GM12878 (cell line): ENCODE measurements at regions not wholly inside any gene's neighbourhood (a gene's known extent, or its start where the extent isn't known, plus 50 kb on each side); places are given as distances from the start of the nearest gene placed in this dataset.

ENCODE experiments used
- ATAC-seq: fragments of 200-7000 bp; cut with Tn5 transposase; 3 replicates; pipeline ENCODE4 v1.9.1; 2020; ENCODE audit warnings: mild to moderate bottlenecking, moderate library complexity
- BruUV-seq: library from RNA; stranded (reverse); fragments of 400-500 nt; replicated peaks from 2 replicates; lab custom pipeline; 2021; lab: Mats Ljungman, UMichigan
- CTCF ChIA-PET: fragments of 300-600 bp; sonication (Branson Sonifier 250); formaldehyde crosslinking; extraction: SDS; loops from one replicate; lab custom pipeline; 2021; ENCODE audit warnings: inconsistent platforms; lab: Yijun Ruan, JAX
- POLR2A ChIA-PET: fragments of 350-600 bp; formaldehyde crosslinking; extraction: SDS; loops from one replicate; lab custom pipeline; 2021; ENCODE audit warnings: inconsistent platforms; lab: Charles Lee
- RAD21 ChIA-PET: fragments of 300-600 bp; sonication (Branson Sonifier 250); formaldehyde crosslinking; loops from one replicate; lab custom pipeline; 2023; ENCODE audit warnings: antibody characterized with exemption; ENCODE audit not compliant: unreplicated experiment; lab: Charles Lee
- SMC1A ChIA-PET: fragments of 300-600 bp; sonication (Branson Sonifier 250); formaldehyde crosslinking; loops from one replicate; lab custom pipeline; 2023; ENCODE audit not compliant: unreplicated experiment, uncharacterized antibody; lab: Charles Lee
- DNase-seq: peaks from one replicate; pipeline ENCODE4 v3.0.0-alpha.2; 2011; ENCODE audit warnings: low read depth, low spot score
- FAIRE-seq: peaks from 3 replicates; lab custom pipeline; 2011; peaks lifted over from hg19 to GRCh38; lab: Jason Lieb, UNC
- H2AFZ ChIP-seq: 2 replicates; pipeline ENCODE4 v1.6.0; 2011; ENCODE audit warnings: low read depth, low read length, control low read depth; ENCODE audit not compliant: control insufficient read depth
- H3K27ac ChIP-seq: 2 replicates; pipeline ENCODE4 v1.5.1; 2011; ENCODE audit warnings: control low read depth; ENCODE audit not compliant: control insufficient read depth, insufficient read depth
- H3K27me3 ChIP-seq, 2 experiments: replicated peaks in 1 of 2; 2 replicates each; pipeline versions ENCODE4 v1.6.0 to v1.6.1; 2011; ENCODE audit warnings: low read length in 1 of 2; ENCODE audit not compliant: control insufficient read depth in 2 of 2, insufficient read depth in 2 of 2
- H3K36me3 ChIP-seq, 2 experiments: 2 replicates each; pipeline ENCODE4 v1.5.1; 2011; ENCODE audit warnings: low read length in 1 of 2; ENCODE audit not compliant: control insufficient read depth in 2 of 2, insufficient read depth in 2 of 2
- H3K4me1 ChIP-seq: 2 replicates; pipeline ENCODE4 v1.6.1; 2011; ENCODE audit warnings: mild to moderate bottlenecking, low read length, moderate library complexity, mixed read lengths; ENCODE audit not compliant: control insufficient read depth, insufficient read depth
- H3K4me2 ChIP-seq: 2 replicates; pipeline ENCODE4 v1.6.0; 2011; ENCODE audit warnings: control low read depth; ENCODE audit not compliant: control insufficient read depth, insufficient read depth
- H3K4me3 ChIP-seq: fragments of 200-600 bp; sonication (generic); 2 replicates; pipeline ENCODE4 v1.5.1; 2016
- H3K79me2 ChIP-seq: 2 replicates; pipeline ENCODE4 v1.6.0; 2011; ENCODE audit warnings: low read length; ENCODE audit not compliant: control insufficient read depth, insufficient read depth
- H3K9ac ChIP-seq: 2 replicates; pipeline ENCODE4 v1.8.0; 2011; ENCODE audit warnings: low read length, control low read depth, mixed read lengths; ENCODE audit not compliant: control insufficient read depth, insufficient read depth
- H3K9me3 ChIP-seq: replicated peaks from 3 replicates; pipeline ENCODE4 v1.5.1; 2011; ENCODE audit warnings: mild to moderate bottlenecking, low read length; ENCODE audit not compliant: control insufficient read depth, insufficient read depth
- H4K20me1 ChIP-seq: 2 replicates; pipeline ENCODE4 v1.6.0; 2011; ENCODE audit not compliant: control insufficient read depth, insufficient read depth
- ATF7 ChIP-seq: fragments of 450-650 bp; IDR thresholded peaks from 2 replicates; pipeline ENCODE4 v1.6.1; 2016; ENCODE audit warnings: low read depth, mild to moderate bottlenecking
- BACH1 ChIP-seq: fragments of 450-650 bp; IDR thresholded peaks from 2 replicates; pipeline ENCODE4 v1.6.1; 2017; ENCODE audit warnings: mild to moderate bottlenecking, borderline replicate concordance
- CTCF ChIP-seq, 3 experiments: IDR thresholded peaks in 2 of 3; conservative IDR thresholded peaks in 1 of 3; 2 replicates each; pipeline ENCODE4 v1.5.1; 2011; ENCODE audit warnings: low read depth in 3 of 3, low read length in 3 of 3, mild to moderate bottlenecking in 3 of 3, control low read depth in 2 of 3, moderate library complexity in 2 of 3, inconsistent platforms in 1 of 3, mixed read lengths in 1 of 3; ENCODE audit not compliant: control insufficient read depth in 2 of 3, insufficient read depth in 1 of 3; ENCODE audit errors: extremely low read depth in 1 of 3
- FOXK2 ChIP-seq: fragments of 450-650 bp; IDR thresholded peaks from 2 replicates; pipeline ENCODE4 v1.6.1; 2017; ENCODE audit warnings: mild to moderate bottlenecking, moderate library complexity
- GABPA ChIP-seq: IDR thresholded peaks from 2 replicates; pipeline ENCODE4 v1.6.1; 2014; ENCODE audit warnings: antibody characterized with exemption, low read depth, mild to moderate bottlenecking, inconsistent platforms
- IKZF2 ChIP-seq, 2 experiments: fragments of 450-650 bp; IDR thresholded peaks; 2 replicates each; pipeline ENCODE4 v1.6.1; 2017; ENCODE audit warnings: mild to moderate bottlenecking in 2 of 2, moderate library complexity in 2 of 2
- MEF2A ChIP-seq: IDR thresholded peaks from 2 replicates; pipeline ENCODE4 v1.6.1; 2011; ENCODE audit warnings: low read depth, mild to moderate bottlenecking, low read length, moderate library complexity; ENCODE audit not compliant: insufficient read depth
- NKRF ChIP-seq: fragments of 450-650 bp; conservative IDR thresholded peaks from 2 replicates; pipeline ENCODE4 v1.6.1; 2017; ENCODE audit warnings: mild to moderate bottlenecking, moderate library complexity
- NR2F1 ChIP-seq: fragments of 450-650 bp; conservative IDR thresholded peaks from 2 replicates; pipeline ENCODE4 v1.6.1; 2017; ENCODE audit warnings: mild to moderate bottlenecking
- REST ChIP-seq: IDR thresholded peaks from 2 replicates; pipeline ENCODE4 v1.6.1; 2012; ENCODE audit warnings: mild to moderate bottlenecking, low read depth, low read length
- WRNIP1 ChIP-seq: IDR thresholded peaks from 2 replicates; pipeline ENCODE4 v1.6.1; 2011; ENCODE audit warnings: low read depth, low read length, improper control_type of control experiment, borderline replicate concordance
- WGBS: methylation state at CpG from one replicate; pipeline ENCODE4 v1.1.6; 2016; ENCODE audit warnings: low lambda C conversion rate; ENCODE audit not compliant: insufficient replicate concordance, insufficient coverage; ENCODE audit errors: missing lambda C conversion rate; 5-methylcytosine and 5-hydroxymethylcytosine counted together
- in situ Hi-C: fragments of 300-500 bp; cut with MboI; formaldehyde crosslinking; loops from 9 replicates; pipeline ENCODE4 v1.14.3; 2018; ENCODE audit warnings: mixed read lengths
- intact Hi-C: fragments of 100-400 bp; cut with micrococcal nuclease; formaldehyde crosslinking; loops from one replicate; pipeline ENCODE4 v1.14.2; 2022; ENCODE audit not compliant: unreplicated experiment
- TF ChIP-seq, protein P1 (sequence below): IDR thresholded peaks from 2 replicates; pipeline ENCODE4 v1.6.1; 2012; ENCODE audit warnings: low read depth, low read length, improper control_type of control experiment
- TF ChIP-seq, protein P2 (sequence below): fragments of 450-650 bp; IDR thresholded peaks from 2 replicates; pipeline ENCODE4 v1.6.1; 2018; ENCODE audit warnings: mild to moderate bottlenecking, low read depth, moderate library complexity; ENCODE audit not compliant: partially characterized antibody

DNA sequence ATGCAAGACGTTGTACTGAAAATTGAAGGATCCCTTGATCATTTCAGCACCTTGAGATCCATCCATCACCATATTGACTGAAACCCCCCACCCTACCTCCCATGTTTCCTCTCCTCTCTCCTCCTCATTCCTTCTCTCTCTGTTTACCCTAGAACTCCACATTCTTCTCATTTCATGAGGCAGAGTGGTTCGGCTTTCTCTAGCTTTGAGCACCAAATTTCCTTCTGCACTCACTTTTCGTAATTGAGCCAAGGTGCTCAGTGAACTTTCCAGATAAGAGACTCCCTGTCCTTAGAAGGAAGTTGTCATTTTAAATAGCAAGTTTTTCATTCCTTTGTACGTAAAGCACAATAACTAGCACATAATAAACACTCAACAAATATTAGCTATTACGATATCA is 108.3 kb upstream of the SLC34A2 start:
- H3K9ac ChIP-seq, result no peak overlapping the region
- CTCF ChIA-PET, result no interaction called here
- H2AFZ ChIP-seq, result no peak overlapping the region
- no peaks in the 10 kb centered on the region; the same call in 2 of the 3 replicates for H3K9me3 ChIP-seq
- FAIRE-seq (no peak), ATAC-seq (no peak), DNase-seq (no peak)
- intact Hi-C loops, result no loop called here
- no TSS peak for BruUV-seq
- no peak overlapping the region for H3K4me3 ChIP-seq
- H3K4me1 ChIP-seq, result no peaks in the 10 kb centered on the region
- no peaks in the 10 kb centered on the region for H4K20me1 ChIP-seq
- SMC1A ChIA-PET, result no interaction called here
- no peaks in the 10 kb centered on the region for H3K36me3 ChIP-seq
- no peaks in the 10 kb centered on the region for H3K79me2 ChIP-seq
- RAD21 ChIA-PET, result interaction anchor here (0.7 kb wide), 1 partner anchor 22 kb away, joined by 3 read pairs; no protein-coding TSS in a partner anchor
- POLR2A ChIA-PET, result no interaction called here
- in situ Hi-C loops, result no loop called here
- no peak overlapping the region for H3K27ac ChIP-seq
- H3K27me3 ChIP-seq, result no peaks in the 10 kb centered on the region
- no peak overlapping the region for H3K4me2 ChIP-seq
- WGBS, result 31% methylated on average over 5 of the region's 5 CpGs
- TF ChIP-seq BACH1 (no peak), NR2F1 (no peak), CTCF (IDR thresholded peaks at IDR 0.05 in 2 of 3, conservative IDR thresholded peaks at IDR 0.05 in 1 of 3; ENCODE audit: control insufficient read depth in 2 of 3, extremely low read depth in 1 of 3, insufficient read depth in 1 of 3, low read depth in 3 of 3, low read length in 3 of 3) (no peak), FOXK2 (no peak), ATF7 (no peak), IKZF2 (IDR thresholded peaks at IDR 0.05) (no peak), WRNIP1 (no peak), REST (no peak), NKRF (no peak), MEF2A (no peak), GABPA (no peak)
- TF ChIP-seq, protein P1, sequence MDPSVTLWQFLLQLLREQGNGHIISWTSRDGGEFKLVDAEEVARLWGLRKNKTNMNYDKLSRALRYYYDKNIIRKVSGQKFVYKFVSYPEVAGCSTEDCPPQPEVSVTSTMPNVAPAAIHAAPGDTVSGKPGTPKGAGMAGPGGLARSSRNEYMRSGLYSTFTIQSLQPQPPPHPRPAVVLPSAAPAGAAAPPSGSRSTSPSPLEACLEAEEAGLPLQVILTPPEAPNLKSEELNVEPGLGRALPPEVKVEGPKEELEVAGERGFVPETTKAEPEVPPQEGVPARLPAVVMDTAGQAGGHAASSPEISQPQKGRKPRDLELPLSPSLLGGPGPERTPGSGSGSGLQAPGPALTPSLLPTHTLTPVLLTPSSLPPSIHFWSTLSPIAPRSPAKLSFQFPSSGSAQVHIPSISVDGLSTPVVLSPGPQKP, result no peak
- TF ChIP-seq, protein P2, sequence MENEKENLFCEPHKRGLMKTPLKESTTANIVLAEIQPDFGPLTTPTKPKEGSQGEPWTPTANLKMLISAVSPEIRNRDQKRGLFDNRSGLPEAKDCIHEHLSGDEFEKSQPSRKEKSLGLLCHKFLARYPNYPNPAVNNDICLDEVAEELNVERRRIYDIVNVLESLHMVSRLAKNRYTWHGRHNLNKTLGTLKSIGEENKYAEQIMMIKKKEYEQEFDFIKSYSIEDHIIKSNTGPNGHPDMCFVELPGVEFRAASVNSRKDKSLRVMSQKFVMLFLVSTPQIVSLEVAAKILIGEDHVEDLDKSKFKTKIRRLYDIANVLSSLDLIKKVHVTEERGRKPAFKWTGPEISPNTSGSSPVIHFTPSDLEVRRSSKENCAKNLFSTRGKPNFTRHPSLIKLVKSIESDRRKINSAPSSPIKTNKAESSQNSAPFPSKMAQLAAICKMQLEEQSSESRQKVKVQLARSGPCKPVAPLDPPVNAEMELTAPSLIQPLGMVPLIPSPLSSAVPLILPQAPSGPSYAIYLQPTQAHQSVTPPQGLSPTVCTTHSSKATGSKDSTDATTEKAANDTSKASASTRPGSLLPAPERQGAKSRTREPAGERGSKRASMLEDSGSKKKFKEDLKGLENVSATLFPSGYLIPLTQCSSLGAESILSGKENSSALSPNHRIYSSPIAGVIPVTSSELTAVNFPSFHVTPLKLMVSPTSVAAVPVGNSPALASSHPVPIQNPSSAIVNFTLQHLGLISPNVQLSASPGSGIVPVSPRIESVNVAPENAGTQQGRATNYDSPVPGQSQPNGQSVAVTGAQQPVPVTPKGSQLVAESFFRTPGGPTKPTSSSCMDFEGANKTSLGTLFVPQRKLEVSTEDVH, result no peak
